ENCODE measurements at regions not wholly inside any gene's neighbourhood (a gene's known extent, or its start where the extent isn't known, plus 50 kb on each side); places are given as distances from the start of the nearest gene placed in this dataset.
A peak's percentile ranks its signal among the peaks of the same experiment; 100 is the strongest.
"Not testable (repeated sequence)": the region's sequence is repeated elsewhere in the genome, so short reads cannot be mapped to it uniquely, and the experiment has no call there.

- DNase-seq = no peak
- TF ChIP-seq GATA1 (IDR thresholded peaks at IDR 0.05; ENCODE audit: low read depth, low read length) (no peak), POLR2A (IDR thresholded peaks at IDR 0.05; ENCODE audit: low read length) (no peak)
Observed at GRCh38 chr1:166390366-166391033, 223.7 kb upstream of the FAM78B start.

GRCh38 chr1:166391279-166392066 lies 224.7 kb upstream of the FAM78B start:
- DNase-seq = no peak
- no peak for TF ChIP-seq GATA1 (IDR thresholded peaks at IDR 0.05; ENCODE audit: low read depth, low read length)
- no peak for TF ChIP-seq POLR2A (IDR thresholded peaks at IDR 0.05; ENCODE audit: low read length)

DNA sequence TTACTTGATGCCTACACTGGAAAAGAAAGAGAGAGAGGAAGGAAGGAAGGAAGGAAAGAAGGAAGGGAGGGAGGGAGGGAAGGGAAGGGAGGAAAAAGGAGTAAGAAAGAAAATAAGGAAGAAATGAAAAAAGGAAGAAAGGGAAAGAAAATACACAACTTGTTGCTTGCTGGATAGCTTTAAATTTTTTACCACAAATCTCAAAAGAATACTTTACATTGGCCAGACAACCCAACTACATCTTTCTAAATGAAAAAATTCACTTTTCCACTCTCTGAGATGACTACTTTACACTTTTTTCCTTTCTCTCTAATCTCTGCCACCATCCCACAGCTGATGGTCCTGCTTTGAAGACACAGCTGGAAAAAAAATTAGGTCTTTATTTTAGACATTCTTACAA lies 228.9 kb upstream of the FAM78B start:
- TF ChIP-seq GATA1 (IDR thresholded peaks at IDR 0.05; ENCODE audit: low read depth, low read length) (no peak), POLR2A (IDR thresholded peaks at IDR 0.05; ENCODE audit: low read length) (no peak)
- DNase-seq = no peak

DNA sequence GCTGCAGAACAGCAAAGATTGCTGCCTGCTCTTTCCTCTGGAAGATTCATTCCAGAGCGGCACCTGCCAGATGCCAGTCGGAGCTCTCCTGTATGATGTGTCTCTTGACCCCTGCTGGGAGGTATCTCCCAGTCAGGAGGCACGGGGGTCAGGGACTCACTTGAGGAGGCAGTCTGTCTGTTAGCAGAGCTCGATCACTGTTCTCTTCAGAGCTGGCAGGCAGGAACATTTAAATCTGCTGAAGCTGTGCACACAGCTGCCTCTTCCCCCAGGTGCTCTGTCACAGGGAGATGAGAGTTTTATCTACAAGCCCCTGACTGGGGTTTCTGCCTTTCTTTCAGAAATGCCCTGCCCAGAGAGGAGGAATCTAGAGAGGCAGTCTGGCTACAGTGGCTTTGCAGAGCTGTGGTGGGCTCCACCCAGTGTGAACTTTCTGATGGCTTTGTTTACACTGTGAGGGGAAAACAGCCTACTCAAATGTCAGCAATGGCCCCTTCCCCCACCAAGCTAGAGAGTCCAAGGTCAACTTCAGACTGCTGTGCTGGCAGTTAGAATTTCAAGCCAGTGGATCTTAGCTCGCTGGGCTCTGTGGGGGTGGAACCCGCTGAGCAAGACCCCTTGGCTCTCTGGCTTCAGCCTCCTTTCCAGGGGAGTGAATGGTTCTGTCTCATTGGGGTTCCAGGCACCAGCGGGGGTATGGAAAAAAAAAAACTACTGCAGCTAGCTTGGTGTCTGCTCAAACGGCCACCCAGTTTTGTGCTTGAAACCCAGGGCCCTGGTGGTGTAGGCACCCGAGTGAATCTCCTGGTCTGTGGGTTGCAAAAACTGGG lies 242.7 kb upstream of the FAM78B start:
- not testable (repeated sequence) for DNase-seq

DNA sequence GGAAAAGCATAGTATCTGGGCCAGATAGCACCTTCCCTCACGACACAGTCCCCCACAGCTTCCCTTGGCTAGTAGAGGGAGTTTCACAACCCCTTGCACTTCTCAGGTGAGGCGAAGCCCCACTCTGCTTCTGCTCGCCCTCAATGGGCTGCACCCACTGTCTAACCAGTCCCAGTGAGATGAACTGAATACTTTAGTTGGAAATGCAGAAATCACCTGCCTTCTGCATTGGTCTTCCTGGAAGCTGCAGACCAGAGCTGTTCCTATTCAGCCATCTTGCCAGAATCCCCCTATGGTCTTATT lies 243.2 kb upstream of the FAM78B start:
- DNase-seq = no peak
- TF ChIP-seq POLR2A (IDR thresholded peaks at IDR 0.05; ENCODE audit: low read length) = no peak
- TF ChIP-seq GATA1 (IDR thresholded peaks at IDR 0.05; ENCODE audit: low read depth, low read length) = no peak

GRCh38 chr1:166416831-166417230 lies 250.0 kb upstream of the FAM78B start:
- not testable (repeated sequence) for DNase-seq

DNA sequence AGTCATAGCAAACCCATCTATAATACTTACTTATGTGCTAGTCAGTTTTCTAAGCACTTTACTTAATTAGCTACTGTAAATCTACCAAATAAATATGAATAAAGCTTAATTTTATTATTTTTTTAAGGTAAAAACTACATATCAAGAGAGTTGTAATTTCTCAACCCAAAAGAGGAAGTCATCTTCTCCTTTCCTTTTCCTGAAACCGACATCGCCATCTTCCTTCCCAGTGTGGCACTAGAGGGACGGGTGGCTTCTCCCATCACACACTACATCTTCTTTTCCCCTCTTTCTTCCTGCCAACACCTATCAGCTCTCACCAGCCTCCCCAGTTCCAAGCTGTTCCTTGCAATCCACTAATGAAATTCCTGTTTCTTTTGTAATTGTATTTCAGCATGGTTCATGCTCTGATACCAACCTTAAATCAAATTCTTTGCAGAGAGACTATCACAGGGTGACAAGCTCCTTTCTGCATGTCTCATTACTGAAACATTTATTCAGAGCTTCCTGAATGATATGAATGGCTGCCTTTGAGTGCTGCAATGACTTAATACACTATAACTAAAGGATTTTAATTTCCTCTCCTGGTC lies 251.6 kb upstream of the FAM78B start:
- no peak for TF ChIP-seq POLR2A (IDR thresholded peaks at IDR 0.05; ENCODE audit: low read length)
- TF ChIP-seq GATA1 (IDR thresholded peaks at IDR 0.05; ENCODE audit: low read depth, low read length) = no peak

DNA sequence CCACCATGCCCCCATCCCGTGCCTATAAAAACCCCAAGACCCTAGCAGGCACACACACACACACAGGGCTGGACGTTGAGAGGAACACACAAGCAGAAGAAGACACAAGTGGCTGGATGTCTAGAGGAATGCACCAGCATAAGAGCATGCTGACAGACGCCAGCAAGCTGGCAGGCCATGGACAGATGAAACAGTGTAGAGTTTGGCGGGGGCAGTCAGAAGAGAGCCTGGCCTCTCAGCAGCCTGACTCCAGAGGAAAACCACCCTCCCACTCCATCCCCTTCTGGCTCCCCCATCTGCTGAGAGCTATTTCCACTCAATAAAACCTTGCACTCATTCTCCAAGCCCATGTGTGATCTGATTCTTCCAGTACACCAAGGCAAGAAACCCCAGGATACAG lies 255.8 kb upstream of the FAM78B start:
- not testable (repeated sequence) for DNase-seq

More for the DNA sequence above, 251.6 kb upstream of the FAM78B start:
- no peak for DNase-seq

DNA sequence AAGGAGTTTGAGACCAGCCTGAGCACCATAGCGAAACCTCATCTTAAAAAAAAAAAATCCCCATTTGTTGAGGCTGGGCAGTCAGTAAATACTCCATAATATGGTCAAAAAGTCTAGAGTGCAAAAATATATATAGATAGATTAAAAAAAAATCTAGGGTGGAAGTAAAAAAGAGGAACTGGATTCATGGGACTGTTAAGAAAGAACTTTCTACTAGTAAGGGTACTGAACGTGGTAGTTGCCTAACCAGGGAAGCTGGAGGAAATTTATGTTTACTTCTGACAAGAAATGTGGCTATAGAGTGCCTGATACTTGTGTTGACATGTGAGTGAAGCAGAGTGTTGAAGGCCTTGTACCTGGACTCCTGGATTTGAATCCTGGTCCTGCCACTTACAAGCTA lies 265.9 kb upstream of the FAM78B start:
- TF ChIP-seq POLR2A (IDR thresholded peaks at IDR 0.05; ENCODE audit: low read length) (no peak), GATA1 (IDR thresholded peaks at IDR 0.05; ENCODE audit: low read depth, low read length) (no peak)
- no peak for DNase-seq

DNA sequence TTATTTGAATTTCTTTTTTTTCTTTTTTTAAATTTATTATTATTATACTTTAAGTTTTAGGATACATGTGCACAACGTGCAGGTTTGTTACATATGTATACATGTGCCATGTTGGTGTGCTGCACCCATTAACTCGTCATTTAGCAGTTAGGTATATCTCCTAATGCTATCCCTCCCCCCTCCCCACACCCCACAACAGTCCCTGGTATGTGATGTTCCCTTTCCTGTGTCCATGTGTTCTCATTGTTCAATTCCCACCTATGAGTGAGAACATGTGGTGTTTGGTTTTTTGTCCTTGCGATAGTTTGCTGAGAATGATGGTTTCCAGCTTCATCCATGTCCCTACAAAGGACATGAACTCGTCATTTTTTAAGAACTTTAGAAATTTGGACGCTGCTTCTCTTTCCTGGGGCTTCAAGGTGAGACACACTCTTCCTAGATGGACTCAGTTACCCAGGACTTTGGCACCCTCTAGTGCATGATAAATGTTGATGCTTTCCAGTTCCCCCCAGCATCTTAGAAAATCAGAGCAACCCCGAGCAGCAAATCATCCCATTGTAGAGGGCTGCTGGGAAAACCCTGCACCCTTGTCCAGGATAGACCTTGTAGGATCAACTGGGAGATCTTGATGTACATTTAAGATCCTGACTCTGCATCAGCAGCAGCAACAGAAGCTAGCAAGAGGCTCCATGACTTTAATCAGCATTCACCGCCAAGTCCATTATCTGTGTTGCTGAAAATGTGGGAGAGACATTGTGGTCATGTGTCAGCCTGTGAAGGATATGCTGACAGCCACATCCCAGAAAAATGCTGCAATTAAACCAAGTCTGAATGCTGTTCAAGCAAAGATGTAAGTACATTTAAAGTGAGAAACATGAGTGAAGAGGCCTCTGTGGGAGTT lies 266.9 kb upstream of the FAM78B start:
- peak in 1 of 2 experiments; percentile 14 for DNase-seq

DNA sequence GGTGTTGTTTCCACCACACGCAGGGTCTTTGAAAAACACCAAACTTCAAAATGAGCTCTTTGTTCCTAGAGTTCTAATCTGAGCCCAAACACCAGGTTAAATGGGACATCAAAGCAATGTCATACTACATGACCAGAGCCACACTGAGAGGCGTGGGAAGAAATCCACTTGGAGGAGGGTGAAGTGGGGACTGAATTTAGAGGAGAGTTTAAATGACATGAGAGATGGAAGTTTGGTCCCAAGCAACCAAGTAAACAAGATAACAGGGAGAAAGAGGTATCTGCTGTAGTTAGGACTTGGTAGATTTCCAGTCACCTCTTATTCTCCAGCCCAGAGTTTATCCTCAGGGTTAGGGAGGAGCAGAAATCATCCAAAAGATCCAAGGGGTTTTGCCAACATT lies 290.9 kb upstream of the FAM78B start:
- no peak for DNase-seq
- TF ChIP-seq POLR2A (IDR thresholded peaks at IDR 0.05; ENCODE audit: low read length) (no peak), GATA1 (IDR thresholded peaks at IDR 0.05; ENCODE audit: low read depth, low read length) (no peak)

GRCh38 chr1:166464333-166464732 lies 297.5 kb upstream of the FAM78B start:
- TF ChIP-seq GATA1 (IDR thresholded peaks at IDR 0.05; ENCODE audit: low read depth, low read length) (no peak), POLR2A (IDR thresholded peaks at IDR 0.05; ENCODE audit: low read length) (no peak)
- DNase-seq = no peak

GRCh38 chr1:166470014-166470413 lies 303.2 kb upstream of the FAM78B start:
- no peak for TF ChIP-seq GATA1 (IDR thresholded peaks at IDR 0.05; ENCODE audit: low read depth, low read length)
- TF ChIP-seq POLR2A (IDR thresholded peaks at IDR 0.05; ENCODE audit: low read length) = no peak

GRCh38 chr1:166470441-166470840 lies 303.6 kb upstream of the FAM78B start:
- no peak for DNase-seq
- TF ChIP-seq POLR2A (IDR thresholded peaks at IDR 0.05; ENCODE audit: low read length) (no peak), GATA1 (IDR thresholded peaks at IDR 0.05; ENCODE audit: low read depth, low read length) (no peak)

More at GRCh38 chr1:166470014-166470413, 303.2 kb upstream of the FAM78B start:
- no peak for DNase-seq
